Osteoblast (primary cell): ENCODE measurements at regions not wholly inside any gene's neighbourhood (a gene's known extent, or its start where the extent isn't known, plus 50 kb on each side); places are given as distances from the start of the nearest gene placed in this dataset.
A peak's percentile ranks its signal among the peaks of the same experiment; 100 is the strongest.

Experiments used
- DNase-seq: peaks from one replicate; pipeline ENCODE4 v3.0.0; 2011; ENCODE audit warnings: low spot score, mixed read lengths; ENCODE audit not compliant: insufficient read length; ENCODE audit errors: missing footprints
- H2AFZ ChIP-seq: 2 replicates; pipeline ENCODE4 v1.6.0; 2011; ENCODE audit warnings: mild to moderate bottlenecking, low read length
- H3K27ac ChIP-seq: 2 replicates; pipeline ENCODE4 v1.5.1; 2011; ENCODE audit warnings: mild to moderate bottlenecking, low read depth, low read length, moderate library complexity
- H3K27me3 ChIP-seq: 2 replicates; pipeline ENCODE4 v1.6.0; 2012; ENCODE audit warnings: mild to moderate bottlenecking, control low read depth, inconsistent platforms, low read length, moderate library complexity; ENCODE audit not compliant: insufficient read depth
- H3K36me3 ChIP-seq: 2 replicates; pipeline ENCODE4 v1.5.1; 2011; ENCODE audit warnings: mild to moderate bottlenecking, low read length, control low read depth, moderate library complexity; ENCODE audit not compliant: insufficient read depth
- H3K4me1 ChIP-seq: 2 replicates; pipeline ENCODE4 v1.5.1; 2011; ENCODE audit warnings: mild to moderate bottlenecking, low read length, control low read depth, moderate library complexity; ENCODE audit not compliant: insufficient read depth
- H3K4me2 ChIP-seq: 2 replicates; pipeline ENCODE4 v1.6.0; 2011; ENCODE audit warnings: mild to moderate bottlenecking, low read length; ENCODE audit not compliant: insufficient read depth
- H3K4me3 ChIP-seq: fragments of 200-600 bp; sonication (generic); 3 replicates; pipeline ENCODE4 v1.5.1; 2012; ENCODE audit warnings: mild to moderate bottlenecking, low read length, inconsistent platforms; ENCODE audit not compliant: insufficient read depth
- H3K79me2 ChIP-seq: 2 replicates; pipeline ENCODE4 v1.6.0; 2012; ENCODE audit warnings: mild to moderate bottlenecking, low read length, control low read depth, inconsistent platforms; ENCODE audit not compliant: insufficient read depth
- H3K9me3 ChIP-seq: 2 replicates; pipeline ENCODE4 v1.5.1; 2011; ENCODE audit warnings: low read depth, low read length, control low read depth
- H4K20me1 ChIP-seq: 2 replicates; pipeline ENCODE4 v1.6.0; 2012; ENCODE audit warnings: mild to moderate bottlenecking, low read length, control low read depth; ENCODE audit not compliant: insufficient read depth
- CTCF ChIP-seq: IDR thresholded peaks from 2 replicates; pipeline ENCODE4 v1.5.1; 2011; ENCODE audit warnings: mild to moderate bottlenecking, low read depth, low read length, moderate library complexity; ENCODE audit errors: extremely low read depth

GRCh38 chr6:16852671-16853070, 91.4 kb upstream of the ATXN1 start:
- Histone ChIP-seq H3K4me1 (peaks cover 22% of the 10 kb centered on the region), H4K20me1 (no peaks in the 10 kb centered on the region), H3K27ac (no peak overlapping the region), H3K4me2 (no peak overlapping the region), H3K79me2 (no peaks in the 10 kb centered on the region), H3K36me3 (no peaks in the 10 kb centered on the region), H2AFZ (no peak overlapping the region), H3K4me3 (no peak overlapping the region), H3K9me3 (no peaks in the 10 kb centered on the region), H3K27me3 (no peaks in the 10 kb centered on the region)
- no peak for TF ChIP-seq CTCF
- no peak for DNase-seq

GRCh38 chr6:16851758-16852157, 90.5 kb upstream of the ATXN1 start:
- Histone ChIP-seq H3K4me2 (no peak overlapping the region), H3K27me3 (no peaks in the 10 kb centered on the region), H3K36me3 (no peaks in the 10 kb centered on the region), H2AFZ (peak overlapping the region; percentile 2), H3K79me2 (no peaks in the 10 kb centered on the region), H3K4me3 (no peak overlapping the region), H3K9me3 (no peaks in the 10 kb centered on the region), H3K27ac (no peak overlapping the region), H3K4me1 (peaks cover 22% of the 10 kb centered on the region), H4K20me1 (no peaks in the 10 kb centered on the region)
- TF ChIP-seq CTCF = no peak
- peak; percentile 29 for DNase-seq

GRCh38 chr6:16851044-16851540, 89.8 kb upstream of the ATXN1 start:
- Histone ChIP-seq H3K27me3 (no peaks in the 10 kb centered on the region), H3K9me3 (no peaks in the 10 kb centered on the region), H3K4me3 (no peak overlapping the region), H3K4me1 (peaks cover 22% of the 10 kb centered on the region), H3K4me2 (no peak overlapping the region), H3K27ac (no peak overlapping the region), H3K36me3 (no peaks in the 10 kb centered on the region), H4K20me1 (no peaks in the 10 kb centered on the region), H3K79me2 (no peaks in the 10 kb centered on the region), H2AFZ (no peak overlapping the region)
- no peak for TF ChIP-seq CTCF
- no peak for DNase-seq

- no peak overlapping the region for H3K4me2 ChIP-seq
- no peaks in the 10 kb centered on the region for H3K27me3 ChIP-seq
- no peak for DNase-seq
- H3K79me2 ChIP-seq = no peaks in the 10 kb centered on the region
- no peaks in the 10 kb centered on the region for H3K36me3 ChIP-seq
- no peak overlapping the region for H3K4me3 ChIP-seq
- H3K4me1 ChIP-seq = peaks cover 22% of the 10 kb centered on the region
- TF ChIP-seq CTCF = no peak
- H2AFZ ChIP-seq = no peak overlapping the region
- no peaks in the 10 kb centered on the region for H4K20me1 ChIP-seq
- H3K27ac ChIP-seq = no peak overlapping the region
- no peaks in the 10 kb centered on the region for H3K9me3 ChIP-seq
Observed at GRCh38 chr6:16850681-16851026, 89.4 kb upstream of the ATXN1 start.
